ENCODE measurements at regions not wholly inside any gene's neighbourhood (a gene's known extent, or its start where the extent isn't known, plus 50 kb on each side); places are given as distances from the start of the nearest gene placed in this dataset.

GRCh38 chr21:25330266-25330665 is 277.0 kb downstream of the MRPL39 start:
- DNase-seq = peak in 1 of 3 donors; percentile 72

- peak; percentile 17 to 90 (median 22) for DNase-seq
Observed at GRCh38 chr21:25329227-25329825, 278.0 kb downstream of the MRPL39 start.

DNA sequence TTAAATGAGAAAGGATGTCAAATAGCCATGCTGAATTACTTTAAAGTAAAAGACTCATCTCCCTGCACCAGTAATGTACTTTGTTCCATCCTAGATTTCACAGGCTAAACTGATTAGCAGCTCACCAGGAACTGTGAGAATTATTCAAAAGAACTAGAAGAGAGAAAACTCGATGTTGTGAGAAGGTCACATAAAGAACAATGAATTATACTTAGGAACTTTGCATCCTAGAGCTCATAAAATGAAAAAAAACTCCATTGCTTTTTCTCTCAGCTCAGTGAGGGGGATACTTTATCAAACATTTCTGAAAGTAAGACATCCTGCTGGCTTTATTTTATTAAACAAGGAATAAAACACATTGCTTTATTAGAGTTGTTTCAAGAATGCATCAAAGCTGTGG is 278.5 kb downstream of the MRPL39 start:
- DNase-seq = no peak

- DNase-seq = no peak
Observed at GRCh38 chr21:25326181-25326580, 281.1 kb downstream of the MRPL39 start.

- DNase-seq = no peak
Observed at GRCh38 chr21:25324666-25325065, 282.6 kb downstream of the MRPL39 start.

- no peak for DNase-seq
Observed at GRCh38 chr21:25323356-25323949, 283.8 kb downstream of the MRPL39 start.

DNA sequence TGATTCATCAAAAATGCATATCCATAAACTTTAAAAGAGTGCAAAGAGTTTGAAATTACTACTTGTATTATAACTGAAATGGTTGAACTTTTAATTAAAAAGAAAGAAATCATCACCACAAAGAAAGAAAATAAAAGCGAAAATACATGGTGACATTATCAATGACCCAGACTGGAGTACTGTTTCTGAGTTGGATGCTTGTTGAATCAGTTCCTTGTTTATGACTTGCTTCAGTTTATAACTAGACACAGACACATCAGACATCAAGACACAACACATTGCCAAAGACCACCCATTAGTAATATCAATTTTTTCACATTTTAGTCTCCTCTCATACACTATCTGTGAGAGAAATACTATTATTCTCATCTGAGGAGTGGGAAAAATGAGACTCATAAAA is 293.0 kb downstream of the MRPL39 start:
- DNase-seq = no peak

- peak in 1 of 3 donors; percentile 35 for DNase-seq
Observed at GRCh38 chr21:25313829-25314228, 293.5 kb downstream of the MRPL39 start.

GRCh38 chr21:25307489-25307888 is 299.8 kb downstream of the MRPL39 start:
- peak in 1 of 3 donors; percentile 49 for DNase-seq

- DNase-seq = no peak
Observed at GRCh38 chr21:25304611-25305010, 302.7 kb downstream of the MRPL39 start.

DNA sequence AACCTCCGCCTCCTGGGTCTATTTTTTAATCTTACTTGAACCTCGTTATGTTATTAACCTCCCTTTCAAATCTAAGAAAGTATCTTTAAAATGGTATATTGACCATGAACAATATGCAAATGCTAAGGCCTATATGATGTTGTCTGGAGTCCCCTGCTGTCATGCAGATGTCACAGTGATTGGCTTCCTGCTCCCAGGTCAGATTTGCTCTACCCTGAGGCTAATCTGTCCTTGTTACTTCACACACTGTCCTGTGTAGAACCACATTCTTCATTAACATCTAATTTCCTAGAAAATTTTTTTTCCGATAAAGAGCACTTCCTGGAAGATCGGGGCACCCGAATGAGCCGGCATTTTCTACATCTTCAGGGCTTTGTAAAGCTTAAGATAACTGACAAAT is 306.6 kb downstream of the MRPL39 start:
- DNase-seq = no peak

- DNase-seq = no peak
Observed at GRCh38 chr21:25298512-25299491, 308.5 kb downstream of the MRPL39 start.

DNA sequence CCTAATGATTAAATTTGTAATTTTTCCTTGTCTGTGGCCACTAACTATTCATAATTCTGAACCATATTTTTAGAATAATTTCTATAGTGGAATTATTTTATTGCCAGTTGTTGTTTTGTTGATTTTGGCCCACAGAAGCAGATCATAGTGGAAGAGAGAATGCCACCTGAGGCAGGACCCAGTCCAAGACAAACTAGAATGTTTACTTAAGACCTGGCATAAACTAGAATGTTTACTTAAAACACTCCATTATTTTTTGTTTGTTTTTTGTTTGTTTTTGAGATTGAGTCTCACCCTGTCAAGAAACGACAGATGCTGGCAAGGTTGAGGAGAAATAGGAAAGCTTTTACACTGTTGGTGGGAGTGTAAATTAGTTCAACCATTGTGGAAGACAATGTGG is 310.2 kb downstream of the MRPL39 start:
- DNase-seq = no peak

DNA sequence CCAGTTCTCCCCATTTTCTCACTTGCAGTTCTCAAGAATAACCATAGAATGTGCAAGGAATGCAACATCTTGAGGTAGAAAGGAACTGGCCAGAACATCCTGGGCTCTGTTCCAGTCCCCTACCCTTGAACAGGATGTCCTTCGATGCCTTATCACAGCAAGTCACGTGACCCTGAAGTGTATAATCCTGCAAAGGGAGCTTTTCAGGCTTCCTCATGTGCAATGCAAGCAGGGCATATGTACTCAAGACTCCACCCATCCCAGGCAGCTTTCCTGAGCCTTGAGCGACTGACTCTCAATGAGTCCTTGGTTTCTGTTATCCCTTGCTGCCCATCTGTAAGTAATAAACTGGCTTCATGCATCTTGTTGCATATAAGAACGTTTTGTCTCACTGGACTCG is 311.0 kb downstream of the MRPL39 start:
- no peak for DNase-seq

DNA sequence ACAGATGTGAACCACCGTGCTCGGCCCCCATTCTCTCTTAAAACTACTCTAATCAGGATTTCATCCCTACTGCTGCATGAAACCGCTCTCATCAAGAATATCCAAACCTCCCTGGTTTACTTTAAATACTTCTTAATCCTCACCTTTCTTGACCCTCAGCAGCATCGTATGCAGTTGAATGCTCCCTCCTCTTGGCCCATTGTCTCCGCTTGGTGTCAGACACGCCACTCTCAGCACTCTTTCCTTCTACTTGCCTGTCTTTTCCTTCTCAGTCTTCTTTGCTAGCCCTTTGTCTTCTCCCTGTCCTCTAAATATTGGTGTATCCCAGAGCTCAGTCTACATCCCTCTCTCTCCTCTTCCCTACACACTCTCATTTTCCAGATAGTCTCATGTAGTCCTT is 314.9 kb downstream of the MRPL39 start:
- DNase-seq = no peak

- peak in 1 of 3 donors; percentile 9 for DNase-seq
Observed at GRCh38 chr21:25283720-25284119, 323.6 kb downstream of the MRPL39 start.

- no peak for DNase-seq
Observed at GRCh38 chr21:25281134-25281533, 326.1 kb downstream of the MRPL39 start.

GRCh38 chr21:25280061-25280460 is 327.2 kb downstream of the MRPL39 start:
- no peak for DNase-seq

GRCh38 chr21:25273959-25274358 is 333.3 kb downstream of the MRPL39 start:
- DNase-seq = no peak

DNA sequence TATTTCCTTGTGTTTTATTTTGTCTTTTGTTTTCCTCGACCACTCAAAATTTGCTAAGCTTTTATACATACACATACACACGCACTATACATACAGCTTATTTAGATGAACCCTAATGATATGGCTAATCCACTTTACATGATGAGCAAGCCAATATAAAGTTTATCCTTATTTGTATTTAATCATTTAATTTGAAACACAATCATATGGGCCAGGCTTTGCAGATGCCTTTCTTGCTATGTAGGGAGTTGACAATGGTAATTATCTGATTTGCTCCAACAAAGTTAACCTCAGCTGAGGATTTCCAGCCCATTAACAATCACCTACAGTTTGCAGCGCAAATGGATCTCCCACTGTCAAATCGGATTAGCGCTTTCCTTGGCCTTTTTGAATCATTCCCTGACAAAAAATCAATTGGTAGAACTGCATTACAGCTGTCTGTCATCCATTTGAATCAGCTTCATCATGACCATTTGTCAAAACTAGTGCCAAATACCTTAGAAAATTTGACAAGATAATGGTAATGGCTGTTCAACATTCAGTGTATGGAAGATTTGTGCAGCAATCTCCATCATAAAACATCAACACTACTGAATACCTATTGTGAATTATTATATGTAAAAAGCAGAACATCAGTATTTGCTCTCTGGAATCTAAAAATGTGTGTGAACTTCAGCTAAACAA is 352.6 kb downstream of the MRPL39 start:
- DNase-seq = no peak

- DNase-seq = no peak
Observed at GRCh38 chr21:25246546-25246945, 360.7 kb downstream of the MRPL39 start.

GRCh38 chr21:25244735-25245134 is 362.5 kb downstream of the MRPL39 start:
- DNase-seq = no peak

Measured in muscle of back (tissue), 3 donors.